Ovary (tissue), 7 donors: ENCODE measurements at regions not wholly inside any gene's neighbourhood (a gene's known extent, or its start where the extent isn't known, plus 50 kb on each side); places are given as distances from the start of the nearest gene placed in this dataset.

ENCODE experiments used
- DNase-seq, 5 donors: peaks; one replicate each; pipeline ENCODE4 v3.0.0-alpha.2; 2019 to 2020
- H3K27ac ChIP-seq, 2 donors: fragments of 200-600 bp; one replicate each; pipeline versions ENCODE4 v1.5.1 to v1.8.0; 2019 to 2022
- H3K27me3 ChIP-seq: fragments of 200-600 bp; one replicate; pipeline ENCODE4 v1.8.0; 2022
- H3K36me3 ChIP-seq: fragments of 200-600 bp; sonication (generic); one replicate; pipeline ENCODE4 v1.5.1; 2019
- H3K4me1 ChIP-seq: one replicate; pipeline ENCODE4 v1.8.1; 2013; ENCODE audit warnings: mild to moderate bottlenecking, moderate library complexity; ENCODE audit not compliant: insufficient read depth
- H3K4me3 ChIP-seq: fragments of 200-600 bp; sonication (generic); one replicate; pipeline ENCODE4 v1.5.1; 2017
- H3K9me3 ChIP-seq, 2 donors: fragments of 200-600 bp in 1 of 2; sonication (generic) in 1 of 2; one replicate each; pipeline versions ENCODE4 v1.5.1 to v1.8.1; 2013 to 2019; ENCODE audit warnings: mild to moderate bottlenecking in 1 of 2, moderate library complexity in 1 of 2
- CTCF ChIP-seq, 3 donors: fragments of 450-650 bp in 2 of 3; fragments of 200-600 bp in 1 of 3; IDR thresholded peaks; one replicate each; pipeline versions ENCODE4 v1.5.1 to v1.8.0; 2016 to 2022; ENCODE audit warnings: antibody characterized with exemption in 3 of 3, mild to moderate bottlenecking in 1 of 3
- EP300 ChIP-seq: sonication (generic); formaldehyde crosslinking; IDR thresholded peaks from one replicate; pipeline ENCODE4 v1.6.1; 2017; ENCODE audit warnings: antibody characterized with exemption
- POLR2A ChIP-seq: fragments of 450-650 bp; IDR thresholded peaks from one replicate; pipeline ENCODE4 v1.6.1; 2017; ENCODE audit warnings: antibody characterized with exemption, mild to moderate bottlenecking, moderate library complexity
- WGBS, 3 donors: extraction: QIAGEN DNeasy Blood & Tissue Kit in 1 of 3; methylation state at CpG; one replicate each; pipeline versions ENCODE4 v1.1.5 to v1.1.7; 2013 to 2017; 5-methylcytosine and 5-hydroxymethylcytosine counted together
- intact Hi-C, 4 donors: fragments of 100-400 bp; cut with DNase I; formaldehyde crosslinking; loops; one replicate each; pipeline versions ENCODE4 v1.11.0 to v1.15.1; 2022 to 2023
- donor health status: DM: no; HTN: no; CAD: no; lungs with moderate emphysema.
- donor health status: DM: no; HTN: no; CAD: no.
- donor health status: Bipolar disorder and iron deficiency.
- donor health status: DM: no; HTN: no; CAD: no.
- donor health status: DM: yes; HTN: yes; CAD: no.

- Histone ChIP-seq H3K4me1 (no peaks in the 10 kb centered on the region), H3K27me3 (no peaks in the 10 kb centered on the region), H3K36me3 (no peaks in the 10 kb centered on the region), H3K27ac (no peak overlapping the region), H3K4me3 (no peak overlapping the region), H3K9me3 (no peaks in the 10 kb centered on the region)
- TF ChIP-seq EP300 (no peak), CTCF (IDR thresholded peaks at IDR 0.05) (no peak), POLR2A (no peak)
- intact Hi-C loops = no loop called here
- DNase-seq = no peak
- 91 to 96% (median 94%) methylated on average over 2 of the region's 2 CpGs for WGBS, 3 donors
Measured at GRCh38 chr6:154561750-154562149, 51.3 kb upstream of the CNKSR3 start.

- no peak for DNase-seq
- no peaks in the 10 kb centered on the region for H3K36me3 ChIP-seq
- no peaks in the 10 kb centered on the region for H3K27me3 ChIP-seq
- H3K4me3 ChIP-seq = no peak overlapping the region
- WGBS, 3 donors = 95 to 97% (median 96%) methylated on average over 5 of the region's 5 CpGs
- intact Hi-C loops = no loop called here
- no peaks in the 10 kb centered on the region for H3K9me3 ChIP-seq
- H3K27ac ChIP-seq = no peak overlapping the region
- no peak for TF ChIP-seq EP300
- TF ChIP-seq CTCF (IDR thresholded peaks at IDR 0.05) = no peak
- no peak for TF ChIP-seq POLR2A
- no peaks in the 10 kb centered on the region for H3K4me1 ChIP-seq
Measured at GRCh38 chr6:154565331-154565730, 54.8 kb upstream of the CNKSR3 start.

- Histone ChIP-seq H3K4me3 (no peak overlapping the region), H3K27me3 (no peaks in the 10 kb centered on the region), H3K4me1 (no peaks in the 10 kb centered on the region), H3K36me3 (no peaks in the 10 kb centered on the region), H3K27ac (no peak overlapping the region), H3K9me3 (no peaks in the 10 kb centered on the region)
- no peak for DNase-seq
- WGBS, 3 donors = 87 to 94% (median 91%) methylated on average over 2 of the region's 2 CpGs
- intact Hi-C loops = no loop called here
- no peak for TF ChIP-seq POLR2A
- no peak for TF ChIP-seq CTCF (IDR thresholded peaks at IDR 0.05)
- TF ChIP-seq EP300 = no peak
Measured at GRCh38 chr6:154566866-154567265, 56.4 kb upstream of the CNKSR3 start.

- DNase-seq = no peak
- no peaks in the 10 kb centered on the region for H3K27me3 ChIP-seq
- TF ChIP-seq POLR2A (no peak), EP300 (no peak), CTCF (IDR thresholded peaks at IDR 0.05) (no peak)
- 79 to 83% (median 81%) methylated on average over 6 of the region's 6 CpGs for WGBS, 3 donors
- no peak overlapping the region for H3K27ac ChIP-seq
- H3K4me1 ChIP-seq = peaks cover 1% of the 10 kb centered on the region
- no peaks in the 10 kb centered on the region for H3K36me3 ChIP-seq
- no peaks in the 10 kb centered on the region for H3K9me3 ChIP-seq
- intact Hi-C loops = no loop called here
- no peak overlapping the region for H3K4me3 ChIP-seq
Measured at GRCh38 chr6:154567695-154568220, 57.3 kb upstream of the CNKSR3 start.
